ENCODE measurements at regions not wholly inside any gene's neighbourhood (a gene's known extent, or its start where the extent isn't known, plus 50 kb on each side); places are given as distances from the start of the nearest gene placed in this dataset.

GRCh38 chr3:22898558-22898957 lies 304.6 kb upstream of the UBE2E2 start:
- H3K27me3 Mint-ChIP-seq, result no peaks in the 10 kb centered on the region
- no peak overlapping the region for H3K27ac Mint-ChIP-seq

GRCh38 chr3:22899441-22899840 lies 303.7 kb upstream of the UBE2E2 start:
- no peak overlapping the region for H3K27ac Mint-ChIP-seq
- CTCF ChIA-PET, result no interaction called here

More at GRCh38 chr3:22898558-22898957, 304.6 kb upstream of the UBE2E2 start:
- Mint-ChIP-seq H3K9me3 (ENCODE audit: low read depth) (peaks cover 6% of the 10 kb centered on the region), H3K36me3 (no peaks in the 10 kb centered on the region), H3K4me1 (no peaks in the 10 kb centered on the region), H3K4me3 (no peak overlapping the region)
- no peak for ATAC-seq
- CTCF ChIA-PET, result no interaction called here
- DNase-seq, result no peak

DNA sequence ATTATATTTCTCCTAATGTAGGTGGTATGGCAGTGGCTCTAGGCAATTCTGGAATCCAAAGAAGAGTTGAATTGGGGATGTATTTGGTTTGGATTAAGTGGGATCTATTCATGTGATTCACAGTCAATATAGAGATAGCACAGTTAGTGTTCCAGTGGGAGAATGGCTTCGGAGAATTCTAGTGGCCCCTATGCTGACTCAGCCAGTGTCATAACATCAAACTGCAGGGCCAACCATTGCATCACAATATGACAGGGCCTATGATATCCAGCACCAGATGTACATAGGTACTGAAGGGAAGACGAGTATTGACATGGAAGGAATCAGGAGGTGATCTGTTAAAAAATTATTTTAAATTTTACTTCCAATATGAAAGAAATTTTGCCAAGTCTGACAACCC lies 302.8 kb upstream of the UBE2E2 start:
- H3K27ac Mint-ChIP-seq, result no peak overlapping the region
- no peaks in the 10 kb centered on the region for H3K27me3 Mint-ChIP-seq
- peaks cover 6% of the 10 kb centered on the region for H3K9me3 Mint-ChIP-seq (ENCODE audit: low read depth)
- no peaks in the 10 kb centered on the region for H3K36me3 Mint-ChIP-seq
- no peak overlapping the region for H3K4me3 Mint-ChIP-seq
- CTCF ChIA-PET, result no interaction called here
- ATAC-seq, result no peak
- H3K4me1 Mint-ChIP-seq, result no peaks in the 10 kb centered on the region
- DNase-seq, result no peak

More at GRCh38 chr3:22899441-22899840, 303.7 kb upstream of the UBE2E2 start:
- Mint-ChIP-seq H3K9me3 (ENCODE audit: low read depth) (peaks cover 6% of the 10 kb centered on the region), H3K36me3 (no peaks in the 10 kb centered on the region), H3K4me3 (no peak overlapping the region), H3K27me3 (no peaks in the 10 kb centered on the region), H3K4me1 (no peaks in the 10 kb centered on the region)
- DNase-seq (no peak), ATAC-seq (no peak)

DNA sequence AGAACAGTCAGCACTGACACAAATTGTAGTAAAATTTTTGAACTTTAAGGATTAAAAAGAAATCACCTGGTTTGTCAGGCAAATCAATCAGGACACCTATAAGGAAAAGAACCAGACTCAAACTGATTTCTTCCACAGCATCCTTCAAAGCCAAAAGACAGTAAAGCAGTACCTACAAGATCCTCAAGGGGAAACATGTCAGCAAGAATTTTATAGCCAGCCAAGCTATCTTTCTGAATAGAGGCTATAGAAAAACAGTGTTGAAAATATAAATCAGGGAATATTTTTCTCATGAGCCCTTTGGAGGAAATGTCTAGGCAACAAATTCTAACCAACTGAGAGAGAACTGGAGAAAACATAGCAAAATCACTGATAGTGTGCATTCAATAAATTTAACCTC lies 301.4 kb upstream of the UBE2E2 start:
- CTCF ChIA-PET, result no interaction called here
- no peak overlapping the region for H3K27ac Mint-ChIP-seq
- ATAC-seq, result no peak

DNA sequence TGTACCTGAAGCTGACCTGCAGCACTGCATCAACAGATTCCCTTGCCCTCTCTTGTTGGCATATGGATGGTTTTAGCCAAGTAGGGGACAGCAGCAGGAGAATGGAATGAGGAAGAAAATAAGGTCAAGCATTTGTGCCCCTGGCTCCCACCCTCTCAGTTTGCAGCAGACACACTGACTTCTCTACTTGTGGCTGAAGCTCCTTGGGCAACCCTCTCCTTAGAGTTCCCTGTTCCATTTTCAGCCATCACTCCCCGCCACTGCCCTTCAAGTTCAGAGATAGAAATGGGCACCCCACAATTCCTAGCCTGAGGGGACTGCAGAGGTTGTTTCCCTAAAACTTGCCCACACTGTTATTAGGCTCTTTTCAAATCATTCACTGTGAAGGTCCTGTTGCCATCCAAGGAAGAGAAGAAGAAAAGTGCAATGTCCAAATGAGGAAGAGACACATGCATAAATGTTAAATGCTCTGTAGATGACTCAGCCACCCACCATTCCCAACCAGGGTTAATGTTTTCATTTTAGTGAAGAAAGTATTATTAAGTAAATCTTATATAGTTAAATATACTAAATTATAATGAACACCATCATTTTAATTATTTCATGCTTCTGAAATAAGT lies 295.9 kb upstream of the UBE2E2 start:
- Mint-ChIP-seq H3K27me3 (no peaks in the 10 kb centered on the region), H3K36me3 (no peaks in the 10 kb centered on the region), H3K9me3 (ENCODE audit: low read depth) (no peaks in the 10 kb centered on the region), H3K27ac (no peak overlapping the region), H3K4me3 (no peak overlapping the region), H3K4me1 (no peaks in the 10 kb centered on the region)
- DNase-seq (no peak), ATAC-seq (no peak)
- CTCF ChIA-PET, result no interaction called here

More for the DNA sequence above, 301.4 kb upstream of the UBE2E2 start:
- no peaks in the 10 kb centered on the region for H3K4me1 Mint-ChIP-seq
- H3K27me3 Mint-ChIP-seq, result no peaks in the 10 kb centered on the region
- no peaks in the 10 kb centered on the region for H3K36me3 Mint-ChIP-seq
- H3K9me3 Mint-ChIP-seq (ENCODE audit: low read depth), result peaks cover 4% of the 10 kb centered on the region
- H3K4me3 Mint-ChIP-seq, result no peak overlapping the region
- no peak for DNase-seq

DNA sequence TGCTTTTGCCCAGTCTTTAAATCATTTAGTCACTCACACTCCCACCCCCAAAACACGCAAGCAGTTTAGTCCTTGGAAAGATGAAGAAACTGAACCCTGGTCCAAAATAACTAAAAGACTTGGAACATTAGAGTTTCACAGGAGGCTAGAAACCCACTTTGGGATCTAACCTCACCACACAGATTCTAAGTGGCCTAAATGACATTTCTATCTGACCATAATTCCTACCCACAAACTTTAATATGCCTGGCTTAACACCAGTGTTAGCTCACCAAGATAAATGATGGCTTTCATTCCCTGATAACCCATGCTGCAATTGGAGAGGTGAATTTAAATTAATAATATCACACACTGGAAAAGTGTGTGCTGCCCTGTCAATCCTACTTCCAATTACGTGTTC lies 295.3 kb upstream of the UBE2E2 start:
- H3K36me3 Mint-ChIP-seq, result no peaks in the 10 kb centered on the region
- no peak overlapping the region for H3K4me3 Mint-ChIP-seq
- CTCF ChIA-PET, result no interaction called here
- H3K27me3 Mint-ChIP-seq, result no peaks in the 10 kb centered on the region
- DNase-seq (no peak), ATAC-seq (no peak)
- H3K4me1 Mint-ChIP-seq, result no peaks in the 10 kb centered on the region
- H3K27ac Mint-ChIP-seq, result no peak overlapping the region
- no peaks in the 10 kb centered on the region for H3K9me3 Mint-ChIP-seq (ENCODE audit: low read depth)

DNA sequence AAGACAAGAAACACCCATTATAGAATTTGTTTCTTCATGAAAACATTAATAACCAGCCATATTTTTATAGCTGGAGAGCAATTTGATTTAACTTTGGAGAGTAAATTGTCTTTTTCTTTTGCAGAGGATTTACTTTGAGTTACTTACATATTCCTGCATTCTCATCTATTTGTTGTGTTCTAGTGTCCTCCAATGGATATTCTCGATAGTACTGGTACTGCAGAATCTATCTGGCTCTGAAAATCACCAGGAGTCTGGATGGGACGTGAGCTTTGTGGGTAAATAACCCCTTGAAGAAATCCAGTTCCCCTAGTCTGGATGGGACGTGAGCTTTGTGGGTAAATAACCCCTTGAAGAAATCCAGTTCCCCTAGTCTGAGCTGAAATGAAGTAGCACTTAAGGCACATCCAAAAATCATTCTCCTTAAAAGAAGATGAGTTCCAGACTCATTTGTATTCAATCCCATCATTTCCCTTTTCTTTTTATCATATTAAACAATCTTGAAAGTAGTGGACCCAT lies 294.1 kb upstream of the UBE2E2 start:
- DNase-seq (no peak), ATAC-seq (no peak)
- H3K4me3 Mint-ChIP-seq, result no peak overlapping the region
- CTCF ChIA-PET, result no interaction called here
- H3K27ac Mint-ChIP-seq, result no peak overlapping the region
- no peaks in the 10 kb centered on the region for H3K27me3 Mint-ChIP-seq
- H3K9me3 Mint-ChIP-seq (ENCODE audit: low read depth), result peaks cover under 1% of the 10 kb centered on the region
- no peaks in the 10 kb centered on the region for H3K36me3 Mint-ChIP-seq
- no peaks in the 10 kb centered on the region for H3K4me1 Mint-ChIP-seq

- CTCF ChIA-PET, result no interaction called here
- Mint-ChIP-seq H3K4me3 (no peak overlapping the region), H3K27ac (no peak overlapping the region), H3K27me3 (no peaks in the 10 kb centered on the region), H3K9me3 (ENCODE audit: low read depth) (peaks cover 2% of the 10 kb centered on the region), H3K36me3 (no peaks in the 10 kb centered on the region), H3K4me1 (no peaks in the 10 kb centered on the region)
- DNase-seq (no peak), ATAC-seq (no peak)
These were observed 286.2 kb upstream of the UBE2E2 start for GRCh38 chr3:22916933-22917332.

DNA sequence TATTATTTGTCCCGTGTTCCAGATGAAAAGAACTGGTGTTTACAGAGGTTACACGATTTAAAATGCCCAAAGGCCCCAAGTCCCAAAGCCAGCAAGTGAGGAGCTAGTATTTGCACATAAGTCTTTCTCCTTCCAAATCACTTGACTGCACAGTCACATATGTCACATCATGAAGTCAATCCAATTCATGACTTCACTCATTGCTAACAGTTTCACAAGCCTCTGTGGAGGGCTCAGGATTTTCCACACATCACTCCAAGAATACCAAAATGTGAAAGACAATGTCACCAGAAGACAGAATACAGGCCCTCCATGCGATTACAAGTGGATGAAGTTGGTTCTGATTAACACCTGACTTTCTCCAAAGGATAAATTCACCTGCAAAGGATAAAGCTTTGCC lies 283.1 kb upstream of the UBE2E2 start:
- DNase-seq (no peak), ATAC-seq (no peak)
- Mint-ChIP-seq H3K27ac (no peak overlapping the region), H3K9me3 (ENCODE audit: low read depth) (no peaks in the 10 kb centered on the region), H3K4me3 (no peak overlapping the region), H3K27me3 (no peaks in the 10 kb centered on the region), H3K36me3 (no peaks in the 10 kb centered on the region), H3K4me1 (no peaks in the 10 kb centered on the region)
- CTCF ChIA-PET, result no interaction called here

- ATAC-seq (no peak), DNase-seq (no peak)
- Mint-ChIP-seq H3K4me3 (no peak overlapping the region), H3K36me3 (no peaks in the 10 kb centered on the region), H3K27me3 (no peaks in the 10 kb centered on the region), H3K9me3 (ENCODE audit: low read depth) (no peaks in the 10 kb centered on the region), H3K27ac (no peak overlapping the region), H3K4me1 (no peaks in the 10 kb centered on the region)
- CTCF ChIA-PET, result no interaction called here
These were observed 280.8 kb upstream of the UBE2E2 start for GRCh38 chr3:22922317-22922716.

GRCh38 chr3:22923711-22924110 lies 279.4 kb upstream of the UBE2E2 start:
- no peaks in the 10 kb centered on the region for H3K9me3 Mint-ChIP-seq (ENCODE audit: low read depth)
- H3K4me3 Mint-ChIP-seq, result no peak overlapping the region
- no peaks in the 10 kb centered on the region for H3K27me3 Mint-ChIP-seq
- H3K4me1 Mint-ChIP-seq, result no peaks in the 10 kb centered on the region
- H3K36me3 Mint-ChIP-seq, result no peaks in the 10 kb centered on the region
- H3K27ac Mint-ChIP-seq, result no peak overlapping the region
- CTCF ChIA-PET, result no interaction called here
- ATAC-seq (no peak), DNase-seq (no peak)

DNA sequence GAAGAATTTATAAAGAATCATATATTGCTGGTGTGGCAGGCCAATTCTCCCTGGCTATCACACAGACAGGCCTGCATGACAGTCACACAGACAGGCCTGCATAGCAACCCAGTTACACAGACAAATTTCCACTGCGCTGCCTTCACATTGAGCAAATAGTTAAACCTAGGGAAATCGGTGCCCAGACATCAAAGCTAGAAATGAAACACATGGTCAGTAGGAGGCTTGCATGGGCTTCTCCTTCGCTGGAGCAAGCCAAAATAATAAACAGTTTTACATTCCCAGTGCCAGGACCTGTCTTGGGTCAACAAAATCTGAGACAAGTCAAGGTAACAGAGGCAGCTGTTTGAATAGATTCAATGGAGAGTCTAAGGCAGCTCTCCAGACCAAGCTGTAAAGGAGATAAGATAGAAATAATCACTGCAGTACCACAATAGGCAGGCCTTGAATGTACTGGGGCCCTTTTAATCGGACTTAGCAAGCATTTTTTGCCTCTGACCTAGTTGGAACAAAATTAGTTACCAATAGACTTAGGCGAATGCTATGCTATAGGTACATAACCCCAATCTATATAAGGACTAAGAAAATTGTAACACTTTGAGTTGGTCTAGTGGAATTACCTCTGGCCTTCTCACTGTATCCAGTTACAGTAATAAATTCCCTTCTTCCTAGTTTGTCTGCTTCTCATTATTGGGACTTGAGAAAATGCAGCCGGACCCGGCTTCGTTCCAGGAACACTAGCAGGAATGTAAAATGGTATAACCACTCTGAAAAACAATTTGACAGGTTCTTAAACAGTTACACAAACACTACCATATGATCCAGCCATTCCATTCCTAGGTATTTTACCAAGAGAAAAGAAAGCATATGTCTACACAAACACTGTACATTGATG lies 274.7 kb upstream of the UBE2E2 start:
- H3K27ac Mint-ChIP-seq, result no peak overlapping the region
- H3K36me3 Mint-ChIP-seq, result no peaks in the 10 kb centered on the region
- CTCF ChIA-PET, result no interaction called here
- no peaks in the 10 kb centered on the region for H3K9me3 Mint-ChIP-seq (ENCODE audit: low read depth)
- DNase-seq (no peak), ATAC-seq (no peak)
- H3K4me3 Mint-ChIP-seq, result no peak overlapping the region
- H3K27me3 Mint-ChIP-seq, result no peaks in the 10 kb centered on the region
- no peaks in the 10 kb centered on the region for H3K4me1 Mint-ChIP-seq

DNA sequence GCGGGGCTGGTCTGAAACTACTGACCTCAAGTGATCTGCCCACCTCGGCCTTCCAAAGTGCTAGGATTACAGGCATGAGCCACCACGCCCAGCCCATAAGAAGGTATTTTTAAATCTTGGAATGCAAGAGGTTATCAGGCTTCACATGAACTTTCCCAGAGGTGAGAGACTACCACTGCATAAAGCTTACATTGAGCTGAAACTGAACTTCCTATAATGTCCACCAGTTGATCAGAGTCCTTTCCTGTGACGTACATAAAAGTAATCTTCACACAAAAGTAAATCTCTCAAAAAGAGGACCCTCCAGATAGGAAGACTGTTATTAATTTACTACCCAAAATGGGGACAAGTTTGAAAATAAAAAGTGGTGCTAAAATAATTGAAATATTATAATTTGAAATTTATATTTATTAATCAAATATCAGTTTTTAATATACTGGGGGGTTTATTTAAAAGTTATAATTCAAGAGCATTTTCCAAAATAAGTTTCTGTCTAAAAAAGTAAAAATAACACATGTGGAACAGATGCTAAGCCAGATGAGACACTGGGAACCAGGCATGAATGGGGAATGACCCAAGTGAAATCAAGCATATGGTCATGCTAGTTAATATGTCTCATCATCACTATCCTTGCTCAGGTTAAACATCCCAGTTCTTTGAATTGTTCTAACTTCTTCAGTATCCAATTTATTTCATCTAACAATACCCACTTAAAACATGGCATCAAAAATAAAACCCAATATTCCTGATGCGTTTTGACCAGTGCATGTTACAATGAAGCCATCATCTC lies 269.9 kb upstream of the UBE2E2 start:
- DNase-seq (no peak), ATAC-seq (no peak)
- Mint-ChIP-seq H3K4me1 (no peaks in the 10 kb centered on the region), H3K4me3 (no peak overlapping the region), H3K27me3 (no peaks in the 10 kb centered on the region), H3K9me3 (ENCODE audit: low read depth) (no peaks in the 10 kb centered on the region), H3K27ac (no peak overlapping the region), H3K36me3 (no peaks in the 10 kb centered on the region)
- CTCF ChIA-PET, result no interaction called here

GRCh38 chr3:22933841-22934116 lies 269.3 kb upstream of the UBE2E2 start:
- Mint-ChIP-seq H3K4me3 (no peak overlapping the region), H3K27ac (no peak overlapping the region), H3K36me3 (no peaks in the 10 kb centered on the region), H3K4me1 (no peaks in the 10 kb centered on the region), H3K27me3 (no peaks in the 10 kb centered on the region), H3K9me3 (ENCODE audit: low read depth) (no peaks in the 10 kb centered on the region)
- DNase-seq (no peak), ATAC-seq (no peak)
- CTCF ChIA-PET, result no interaction called here

Measured in activated CD8-positive, alpha-beta memory T cell treated with anti-CD3 and anti-CD28 coated beads, Interleukin-2, amount 10 ng/mL, durations not matched to agents 7 days and 5 days (primary cell).